Duodenal mucosa (tissue), 2 donors: ENCODE measurements at regions not wholly inside any gene's neighbourhood (a gene's known extent, or its start where the extent isn't known, plus 50 kb on each side); places are given as distances from the start of the nearest gene placed in this dataset.
A peak's percentile ranks its signal among the peaks of the same experiment; 100 is the strongest.

Experiments
- H3K27ac ChIP-seq: one replicate; pipeline ENCODE4 v1.7.0; 2013; ENCODE audit warnings: low read depth, low read length
- H3K27me3 ChIP-seq, 2 donors: one replicate each; pipeline ENCODE4 v1.7.0; 2013; ENCODE audit warnings: low read length in 2 of 2, control low read depth in 1 of 2; ENCODE audit not compliant: insufficient read depth in 2 of 2, control insufficient read depth in 1 of 2
- H3K36me3 ChIP-seq, 2 donors: one replicate each; pipeline ENCODE4 v1.7.0; 2013; ENCODE audit warnings: low read length in 2 of 2, control low read depth in 1 of 2; ENCODE audit not compliant: insufficient read depth in 2 of 2, control insufficient read depth in 1 of 2
- H3K4me1 ChIP-seq, 2 donors: one replicate each; pipeline ENCODE4 v1.7.0; 2013; ENCODE audit warnings: low read length in 2 of 2, control low read depth in 1 of 2; ENCODE audit not compliant: insufficient read depth in 2 of 2, control insufficient read depth in 1 of 2
- H3K4me3 ChIP-seq, 2 donors: one replicate each; pipeline ENCODE4 v1.7.0; 2013; ENCODE audit warnings: low read length in 2 of 2, low read depth in 1 of 2
- H3K9ac ChIP-seq, 2 donors: one replicate each; pipeline ENCODE4 v1.7.0; 2013; ENCODE audit warnings: low read length in 2 of 2, low read depth in 1 of 2
- H3K9me3 ChIP-seq, 2 donors: one replicate each; pipeline ENCODE4 v1.7.0; 2013; ENCODE audit warnings: low read length in 2 of 2, control low read depth in 1 of 2; ENCODE audit not compliant: control insufficient read depth in 1 of 2

- Histone ChIP-seq H3K4me3 (no peak overlapping the region), H3K9me3 (no peaks in the 10 kb centered on the region), H3K9ac (no peak overlapping the region), H3K27me3 (no peaks in the 10 kb centered on the region), H3K4me1 (peaks cover 46 to 51% of the 10 kb centered on the region in 2 donors), H3K27ac (no peak overlapping the region), H3K36me3 (no peaks in the 10 kb centered on the region)
These were observed 223.9 kb downstream of the LACC1 start for GRCh38 chr13:44103429-44104196.

- H3K27ac ChIP-seq, result no peak overlapping the region
These were observed 224.4 kb downstream of the LACC1 start for GRCh38 chr13:44104197-44104490.

GRCh38 chr13:44104969-44105368, 225.3 kb downstream of the LACC1 start:
- Histone ChIP-seq H3K9me3 (no peaks in the 10 kb centered on the region), H3K36me3 (no peaks in the 10 kb centered on the region), H3K9ac (no peak overlapping the region), H3K4me3 (no peak overlapping the region), H3K27ac (no peak overlapping the region), H3K4me1 (peaks cover 57 to 64% of the 10 kb centered on the region in 2 donors), H3K27me3 (no peaks in the 10 kb centered on the region)

More at GRCh38 chr13:44104197-44104490, 224.4 kb downstream of the LACC1 start:
- peaks cover 49 to 56% of the 10 kb centered on the region in 2 donors for H3K4me1 ChIP-seq
- no peak overlapping the region for H3K4me3 ChIP-seq
- no peaks in the 10 kb centered on the region for H3K36me3 ChIP-seq
- no peaks in the 10 kb centered on the region for H3K27me3 ChIP-seq
- no peak overlapping the region for H3K9ac ChIP-seq
- no peaks in the 10 kb centered on the region for H3K9me3 ChIP-seq

- Histone ChIP-seq H3K4me3 (peak overlapping the region; percentile 4 to 31), H3K4me1 (peaks cover 58 to 72% of the 10 kb centered on the region in 2 donors), H3K27ac (peak overlapping the region; percentile 34), H3K9me3 (no peaks in the 10 kb centered on the region), H3K9ac (no peak overlapping the region), H3K27me3 (no peaks in the 10 kb centered on the region), H3K36me3 (no peaks in the 10 kb centered on the region)
These were observed 226.8 kb downstream of the LACC1 start for GRCh38 chr13:44106266-44107152.

- H3K27ac ChIP-seq, result peak overlapping the region; percentile 34
- peaks cover 58 to 76% of the 10 kb centered on the region in 2 donors for H3K4me1 ChIP-seq
- H3K4me3 ChIP-seq, result peak overlapping the region; percentile 23 to 31
- H3K9me3 ChIP-seq, result no peaks in the 10 kb centered on the region
- no peak overlapping the region for H3K9ac ChIP-seq
- no peaks in the 10 kb centered on the region for H3K36me3 ChIP-seq
- H3K27me3 ChIP-seq, result no peaks in the 10 kb centered on the region
These were observed 227.8 kb downstream of the LACC1 start for GRCh38 chr13:44107357-44108121.

- Histone ChIP-seq H3K27ac (peak overlapping the region; percentile 22), H3K9ac (no peak overlapping the region), H3K27me3 (no peaks in the 10 kb centered on the region), H3K4me1 (peaks cover 57 to 73% of the 10 kb centered on the region in 2 donors), H3K36me3 (no peaks in the 10 kb centered on the region), H3K4me3 (peak overlapping the region in 1 of 2 donors; percentile 31), H3K9me3 (no peaks in the 10 kb centered on the region)
These were observed 228.7 kb downstream of the LACC1 start for GRCh38 chr13:44108331-44108858.

GRCh38 chr13:44110091-44110621, 230.5 kb downstream of the LACC1 start:
- Histone ChIP-seq H3K4me3 (no peak overlapping the region), H3K27me3 (no peaks in the 10 kb centered on the region), H3K9me3 (no peaks in the 10 kb centered on the region), H3K27ac (no peak overlapping the region), H3K36me3 (no peaks in the 10 kb centered on the region), H3K9ac (no peak overlapping the region), H3K4me1 (peaks cover 42 to 57% of the 10 kb centered on the region in 2 donors)

GRCh38 chr13:44111701-44112100, 232.0 kb downstream of the LACC1 start:
- H3K4me3 ChIP-seq, result no peak overlapping the region
- H3K4me1 ChIP-seq, result peaks cover 29 to 45% of the 10 kb centered on the region in 2 donors
- H3K9ac ChIP-seq, result no peak overlapping the region
- no peak overlapping the region for H3K27ac ChIP-seq
- no peaks in the 10 kb centered on the region for H3K9me3 ChIP-seq
- H3K27me3 ChIP-seq, result no peaks in the 10 kb centered on the region
- H3K36me3 ChIP-seq, result no peaks in the 10 kb centered on the region

GRCh38 chr13:44112700-44113329, 233.1 kb downstream of the LACC1 start:
- Histone ChIP-seq H3K9ac (no peak overlapping the region), H3K36me3 (no peaks in the 10 kb centered on the region), H3K27ac (no peak overlapping the region), H3K27me3 (no peaks in the 10 kb centered on the region), H3K4me1 (peaks cover 23 to 45% of the 10 kb centered on the region in 2 donors), H3K9me3 (no peaks in the 10 kb centered on the region), H3K4me3 (no peak overlapping the region)
